Cardiac muscle cell (in vitro differentiated cells and primary cell): ENCODE measurements at regions not wholly inside any gene's neighbourhood (a gene's known extent, or its start where the extent isn't known, plus 50 kb on each side); places are given as distances from the start of the nearest gene placed in this dataset.

Source experiments
- DNase-seq, 2 donors: peaks; one replicate each; pipeline versions ENCODE4 v3.0.0 to v3.0.0-alpha.2; 2010 to 2017; ENCODE audit warnings: low read depth in 1 of 2, low spot score in 1 of 2
- H3K27ac ChIP-seq: fragments of 200-600 bp; sonication (generic); 2 replicates; pipeline ENCODE4 v1.5.1; 2016
- H3K27me3 ChIP-seq: fragments of 200-600 bp; sonication (generic); 2 replicates; pipeline ENCODE4 v1.6.0; 2016; ENCODE audit warnings: control low read depth
- H3K36me3 ChIP-seq: fragments of 200-600 bp; sonication (generic); 2 replicates; pipeline ENCODE4 v1.5.1; 2016; ENCODE audit warnings: control low read depth
- H3K4me1 ChIP-seq: fragments of 200-600 bp; sonication (generic); 2 replicates; pipeline ENCODE4 v1.8.1; 2017; ENCODE audit warnings: low read depth, mild to moderate bottlenecking, mixed run types
- H3K4me3 ChIP-seq: fragments of 200-600 bp; sonication (generic); 2 replicates; pipeline ENCODE4 v1.5.1; 2016; ENCODE audit warnings: mild to moderate bottlenecking
- H3K9me3 ChIP-seq: fragments of 200-600 bp; sonication (generic); 2 replicates; pipeline ENCODE4 v1.5.1; 2017; ENCODE audit warnings: low read depth, mild to moderate bottlenecking, control low read depth
- TF ChIP-seq, protein P1 (sequence below): IDR thresholded peaks from 2 replicates; pipeline ENCODE4 v1.5.1; 2012; ENCODE audit warnings: low read depth, mild to moderate bottlenecking, low read length

DNA sequence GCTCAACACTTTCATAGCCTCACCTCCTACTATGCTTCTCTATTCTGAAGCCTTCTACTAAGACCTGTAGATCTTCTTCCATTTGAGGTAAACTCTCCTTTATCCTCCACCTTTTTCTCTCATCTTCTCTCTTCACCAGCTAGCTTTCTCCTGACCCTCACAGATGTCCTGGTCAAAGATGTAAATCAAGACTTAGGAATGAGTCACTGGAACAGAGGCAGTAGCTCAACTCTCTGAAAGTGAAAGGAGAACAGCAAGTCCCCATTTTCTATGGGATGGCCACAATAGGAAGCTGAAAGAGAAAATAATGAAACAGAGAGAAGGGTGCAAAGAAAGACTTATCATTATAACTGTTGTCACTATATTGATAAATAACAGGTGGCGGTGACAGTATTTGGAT, 86.1 kb upstream of the DOCK9 start:
- Histone ChIP-seq H3K9me3 (no peaks in the 10 kb centered on the region), H3K27ac (no peak overlapping the region), H3K36me3 (no peaks in the 10 kb centered on the region), H3K27me3 (no peaks in the 10 kb centered on the region), H3K4me3 (no peak overlapping the region), H3K4me1 (peaks cover 15% of the 10 kb centered on the region)
- DNase-seq = no peak
- TF ChIP-seq, protein P1, sequence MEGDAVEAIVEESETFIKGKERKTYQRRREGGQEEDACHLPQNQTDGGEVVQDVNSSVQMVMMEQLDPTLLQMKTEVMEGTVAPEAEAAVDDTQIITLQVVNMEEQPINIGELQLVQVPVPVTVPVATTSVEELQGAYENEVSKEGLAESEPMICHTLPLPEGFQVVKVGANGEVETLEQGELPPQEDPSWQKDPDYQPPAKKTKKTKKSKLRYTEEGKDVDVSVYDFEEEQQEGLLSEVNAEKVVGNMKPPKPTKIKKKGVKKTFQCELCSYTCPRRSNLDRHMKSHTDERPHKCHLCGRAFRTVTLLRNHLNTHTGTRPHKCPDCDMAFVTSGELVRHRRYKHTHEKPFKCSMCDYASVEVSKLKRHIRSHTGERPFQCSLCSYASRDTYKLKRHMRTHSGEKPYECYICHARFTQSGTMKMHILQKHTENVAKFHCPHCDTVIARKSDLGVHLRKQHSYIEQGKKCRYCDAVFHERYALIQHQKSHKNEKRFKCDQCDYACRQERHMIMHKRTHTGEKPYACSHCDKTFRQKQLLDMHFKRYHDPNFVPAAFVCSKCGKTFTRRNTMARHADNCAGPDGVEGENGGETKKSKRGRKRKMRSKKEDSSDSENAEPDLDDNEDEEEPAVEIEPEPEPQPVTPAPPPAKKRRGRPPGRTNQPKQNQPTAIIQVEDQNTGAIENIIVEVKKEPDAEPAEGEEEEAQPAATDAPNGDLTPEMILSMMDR = no peak

DNA sequence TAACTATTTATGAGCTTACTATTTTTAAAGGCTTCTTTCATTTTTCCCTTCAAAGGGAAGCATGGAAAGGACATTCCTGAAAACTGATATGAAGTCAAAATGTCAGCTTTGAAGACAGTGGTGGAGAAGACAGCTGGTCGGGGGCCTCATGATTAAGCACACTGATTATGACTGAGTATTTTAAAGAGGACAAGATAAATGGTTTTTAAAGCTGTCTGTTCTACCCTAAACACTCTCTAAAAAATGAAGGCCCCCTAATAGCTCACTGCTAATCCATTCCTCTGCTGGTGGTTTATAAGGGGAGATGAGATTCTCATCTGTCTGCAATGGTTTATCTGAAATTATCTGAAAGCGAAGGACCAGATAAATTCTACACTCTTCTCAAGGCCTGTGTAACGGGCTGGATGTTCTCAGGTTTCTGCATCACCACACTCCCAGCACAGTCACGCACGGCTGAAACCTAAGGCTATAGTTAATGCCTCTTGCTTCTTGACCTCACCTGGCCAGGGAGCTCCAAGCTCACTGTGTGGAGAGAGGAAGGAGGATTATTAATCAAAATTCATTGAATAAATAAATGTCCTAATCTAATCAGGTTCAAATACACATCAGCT, 86.9 kb upstream of the DOCK9 start:
- TF ChIP-seq, protein P1 = no peak
- Histone ChIP-seq H3K4me1 (peaks cover 15% of the 10 kb centered on the region), H3K27me3 (no peaks in the 10 kb centered on the region), H3K4me3 (no peak overlapping the region), H3K27ac (no peak overlapping the region), H3K9me3 (no peaks in the 10 kb centered on the region), H3K36me3 (no peaks in the 10 kb centered on the region)
- no peak for DNase-seq

DNA sequence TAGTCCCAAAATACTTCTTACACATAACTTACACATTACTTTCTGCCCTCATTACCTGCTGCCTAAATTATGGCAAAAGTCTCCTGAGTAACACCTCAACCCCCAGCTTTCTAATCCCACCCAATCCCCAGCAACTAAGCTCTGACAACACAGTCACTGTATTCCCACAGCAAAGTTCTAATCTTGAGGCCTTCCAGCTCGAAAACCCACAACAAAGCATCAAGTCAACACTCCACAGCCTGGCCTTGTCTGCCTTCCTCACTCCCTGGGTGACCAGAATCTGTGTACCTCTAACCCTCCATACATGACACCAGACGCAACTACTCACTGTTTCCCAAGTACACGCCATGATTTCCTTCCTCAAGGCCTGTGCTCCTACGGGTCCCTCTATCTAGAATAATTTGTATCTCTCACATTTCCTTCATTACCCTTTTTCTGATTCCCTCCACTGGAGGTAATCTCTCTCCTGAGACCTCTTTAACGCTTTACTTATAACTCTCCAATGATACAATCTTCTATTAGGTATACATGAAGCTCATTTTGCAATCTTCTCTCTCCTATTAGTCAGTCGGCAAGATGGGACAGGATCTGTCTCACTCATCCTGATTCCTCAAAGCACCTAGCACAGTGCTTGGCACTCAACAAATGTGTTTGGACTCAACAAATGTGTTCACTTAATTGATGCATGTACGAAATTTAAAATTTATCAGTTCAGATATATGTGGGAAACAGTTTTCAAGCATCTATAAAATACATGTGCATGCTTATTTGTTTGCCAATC, 87.6 kb upstream of the DOCK9 start:
- TF ChIP-seq, protein P1 = no peak

DNA sequence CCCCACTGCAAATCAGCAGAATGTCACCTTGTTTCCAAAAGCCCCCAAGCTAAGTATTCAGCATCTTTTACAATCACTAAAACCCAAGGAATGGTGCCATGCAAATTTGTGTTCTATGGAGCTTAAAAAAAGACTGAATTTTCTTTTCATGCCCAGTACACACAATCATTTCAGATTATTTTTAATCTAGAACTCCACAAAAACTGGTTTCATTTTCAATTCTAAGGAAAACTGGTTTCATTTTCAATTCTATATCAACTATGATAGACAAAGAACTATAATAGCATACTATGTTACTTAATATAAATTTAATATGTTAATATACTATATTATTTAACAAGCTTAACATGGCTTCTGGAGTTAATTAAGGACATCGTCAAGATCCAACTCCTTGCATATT, 88.4 kb upstream of the DOCK9 start:
- Histone ChIP-seq H3K27ac (no peak overlapping the region), H3K27me3 (no peaks in the 10 kb centered on the region), H3K9me3 (no peaks in the 10 kb centered on the region), H3K4me3 (no peak overlapping the region), H3K36me3 (no peaks in the 10 kb centered on the region), H3K4me1 (peaks cover 11% of the 10 kb centered on the region)
- TF ChIP-seq, protein P1 = no peak
- DNase-seq = no peak

More for the DNA sequence above, 87.6 kb upstream of the DOCK9 start:
- Histone ChIP-seq H3K36me3 (no peaks in the 10 kb centered on the region), H3K9me3 (no peaks in the 10 kb centered on the region), H3K4me1 (peaks cover 15% of the 10 kb centered on the region), H3K4me3 (no peak overlapping the region), H3K27ac (no peak overlapping the region), H3K27me3 (no peaks in the 10 kb centered on the region)
- DNase-seq = no peak

DNA sequence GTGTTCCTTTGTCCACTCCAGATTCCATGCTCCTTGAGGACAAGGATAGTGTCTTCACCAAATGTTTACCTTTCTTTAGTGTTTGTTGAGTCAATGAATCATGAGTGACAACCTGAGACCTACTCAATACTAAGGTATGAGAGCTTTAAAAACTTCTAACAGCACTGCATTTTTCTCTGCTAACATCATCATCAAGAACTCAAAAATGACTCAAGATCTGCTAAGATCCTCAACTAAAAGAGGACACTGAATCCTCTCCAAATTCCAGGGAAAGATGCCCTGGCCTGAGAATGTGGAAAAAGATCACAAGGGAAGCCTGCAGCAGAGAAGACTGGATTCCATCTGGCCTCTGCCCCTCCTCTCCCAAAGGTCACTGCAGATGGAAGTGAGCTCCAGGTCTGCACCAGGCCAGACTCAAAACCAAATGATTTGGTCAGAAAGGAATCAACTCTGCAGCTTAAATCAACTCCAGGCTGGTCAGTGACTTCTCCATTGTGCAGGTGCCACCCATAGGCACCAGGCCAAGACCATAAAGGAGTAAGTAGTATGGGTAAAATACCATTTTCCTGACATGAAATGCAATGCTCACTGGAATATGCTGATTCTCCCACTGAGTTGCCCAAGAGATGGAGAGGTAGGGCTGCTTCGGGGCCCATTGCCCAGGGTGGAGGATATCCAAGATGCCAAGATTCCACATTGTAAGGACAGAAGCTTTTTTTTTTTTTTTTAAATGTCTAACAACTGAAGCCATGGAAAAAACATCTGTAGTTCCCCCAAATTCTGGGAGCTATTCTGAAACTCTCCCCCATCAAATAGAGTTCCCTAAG, 89.5 kb upstream of the DOCK9 start:
- H3K36me3 ChIP-seq = no peaks in the 10 kb centered on the region
- H3K27ac ChIP-seq = no peak overlapping the region
- TF ChIP-seq, protein P1 = no peak
- H3K4me3 ChIP-seq = no peak overlapping the region
- DNase-seq = peak in 1 of 2 donors; percentile 33
- no peaks in the 10 kb centered on the region for H3K9me3 ChIP-seq
- H3K27me3 ChIP-seq = no peaks in the 10 kb centered on the region
- peaks cover 10% of the 10 kb centered on the region for H3K4me1 ChIP-seq
